Natural killer cell treated with Interleukin-12 subunit alpha and Interleukin-12 subunit beta and Interleukin-15 and Interleukin-18, amount 100 ng/mL, for 72 hours (primary cell): ENCODE measurements at regions not wholly inside any gene's neighbourhood (a gene's known extent, or its start where the extent isn't known, plus 50 kb on each side); places are given as distances from the start of the nearest gene placed in this dataset.
"Not testable (repeated sequence)": the region's sequence is repeated elsewhere in the genome, so short reads cannot be mapped to it uniquely, and the experiment has no call there.

Experiments used
- ATAC-seq, 2 donors: fragments of 150-1000 bp; cut with Tn5 transposase in 1 of 2; sonication (Bioruptor Pico), chemical (Tn5 transposase) in 1 of 2; 2 replicates each; pipeline ENCODE4 v1.10.0; 2021
- DNase-seq: peaks from one replicate; pipeline ENCODE4 v3.0.0; 2022; ENCODE audit warnings: low spot score
- H3K27ac Mint-ChIP-seq, 2 donors: 1 replicate in 1 of 2; 2 replicates in 1 of 2; pipeline ENCODE4 v1.8.0; 2022; ENCODE audit warnings: mixed read lengths in 2 of 2, mild to moderate bottlenecking in 1 of 2, moderate library complexity in 1 of 2
- H3K27me3 Mint-ChIP-seq, 2 donors: 1 replicate in 1 of 2; 2 replicates in 1 of 2; pipeline ENCODE4 v1.8.0; 2022; ENCODE audit warnings: mixed read lengths in 2 of 2
- H3K36me3 Mint-ChIP-seq: one replicate; pipeline ENCODE4 v1.8.0; 2022; ENCODE audit warnings: mixed read lengths
- H3K4me1 Mint-ChIP-seq, 2 donors: 1 replicate in 1 of 2; 2 replicates in 1 of 2; pipeline ENCODE4 v1.8.0; 2022; ENCODE audit warnings: low read depth in 2 of 2, mixed read lengths in 2 of 2, mild to moderate bottlenecking in 1 of 2
- H3K4me3 Mint-ChIP-seq: one replicate; pipeline ENCODE4 v1.8.0; 2022; ENCODE audit warnings: mixed read lengths
- H3K9me3 Mint-ChIP-seq: 2 replicates; pipeline ENCODE4 v1.8.0; 2022; ENCODE audit warnings: mixed read lengths

DNA sequence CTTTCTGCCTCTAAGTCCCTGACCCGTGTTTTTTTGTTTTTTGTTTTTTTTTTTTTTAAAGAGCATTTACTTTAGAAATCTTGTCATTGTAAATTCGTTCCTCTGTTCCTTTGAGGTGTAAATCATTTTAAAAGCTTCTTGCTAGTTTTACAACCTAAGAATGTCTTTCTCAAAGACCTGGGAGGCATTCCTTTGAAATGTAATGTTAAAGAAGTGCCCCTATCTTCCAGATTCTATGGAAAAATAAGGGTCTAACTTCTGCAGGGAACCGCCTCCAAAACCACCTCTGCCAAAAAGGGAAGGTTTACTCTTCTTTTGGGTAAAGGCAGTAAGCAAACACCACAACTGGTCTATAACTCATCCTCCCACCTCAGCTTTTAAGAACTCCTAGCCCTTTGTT, 259.6 kb upstream of the ZNF804A start:
- Mint-ChIP-seq H3K4me1 (no peaks in the 10 kb centered on the region), H3K4me3 (no peak overlapping the region), H3K27ac (no peak overlapping the region), H3K9me3 (peaks cover 9% of the 10 kb centered on the region), H3K36me3 (no peaks in the 10 kb centered on the region), H3K27me3 (no peaks in the 10 kb centered on the region)
- ATAC-seq (no peak), DNase-seq (no peak)

DNA sequence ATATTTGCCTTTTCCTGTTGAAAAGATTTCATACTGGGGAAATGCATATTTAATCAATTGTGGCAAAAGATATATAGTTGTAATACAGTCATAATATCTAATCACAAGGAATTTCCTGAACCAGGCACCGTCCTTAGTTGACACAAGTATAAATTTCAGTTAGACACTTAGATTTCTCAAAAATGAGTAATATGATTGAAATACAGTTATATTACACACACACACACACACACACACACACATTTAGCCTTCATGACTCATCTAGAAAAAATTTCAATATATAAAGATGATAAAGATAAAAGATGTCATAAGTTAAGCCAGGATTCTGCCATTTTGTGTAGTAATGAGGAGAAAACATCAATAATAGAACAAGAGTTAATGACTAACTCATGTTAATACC, 258.4 kb upstream of the ZNF804A start:
- peaks cover 9% of the 10 kb centered on the region for H3K9me3 Mint-ChIP-seq

DNA sequence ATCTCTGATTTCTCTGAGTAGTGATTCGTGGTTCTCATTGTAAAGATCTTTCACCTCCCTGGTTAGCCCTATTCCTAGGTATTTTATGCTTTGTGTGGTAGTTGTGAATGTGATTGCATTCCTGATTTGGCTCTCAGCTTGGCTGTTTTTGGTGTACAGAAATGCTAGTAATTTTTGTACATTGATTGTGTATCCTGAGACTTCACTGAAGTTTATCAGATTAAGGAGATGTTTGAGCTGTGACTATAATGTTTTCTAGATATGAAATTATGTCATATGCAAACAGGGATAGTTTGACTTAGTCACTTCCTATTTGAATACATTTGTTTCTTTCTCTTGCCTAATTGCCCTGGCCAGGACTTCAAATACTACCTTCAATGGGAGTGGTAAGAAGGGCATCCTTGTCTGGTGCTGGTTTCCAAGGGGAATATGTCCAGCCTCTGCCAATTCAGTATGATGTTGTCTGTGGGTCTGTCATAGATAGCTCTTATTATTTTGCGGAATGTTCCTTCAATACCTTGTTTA, 251.9 kb upstream of the ZNF804A start:
- no peak for ATAC-seq
- Mint-ChIP-seq H3K27me3 (no peaks in the 10 kb centered on the region), H3K27ac (no peak overlapping the region), H3K36me3 (peaks cover 7% of the 10 kb centered on the region), H3K9me3 (peaks cover 23% of the 10 kb centered on the region), H3K4me1 (no peaks in the 10 kb centered on the region), H3K4me3 (no peak overlapping the region)
- DNase-seq = no peak

More for the DNA sequence above, 258.4 kb upstream of the ZNF804A start:
- no peaks in the 10 kb centered on the region for H3K4me1 Mint-ChIP-seq
- H3K27me3 Mint-ChIP-seq = no peaks in the 10 kb centered on the region
- no peaks in the 10 kb centered on the region for H3K36me3 Mint-ChIP-seq
- no peak for ATAC-seq
- no peak for DNase-seq
- no peak overlapping the region for H3K4me3 Mint-ChIP-seq
- H3K27ac Mint-ChIP-seq = no peak overlapping the region

DNA sequence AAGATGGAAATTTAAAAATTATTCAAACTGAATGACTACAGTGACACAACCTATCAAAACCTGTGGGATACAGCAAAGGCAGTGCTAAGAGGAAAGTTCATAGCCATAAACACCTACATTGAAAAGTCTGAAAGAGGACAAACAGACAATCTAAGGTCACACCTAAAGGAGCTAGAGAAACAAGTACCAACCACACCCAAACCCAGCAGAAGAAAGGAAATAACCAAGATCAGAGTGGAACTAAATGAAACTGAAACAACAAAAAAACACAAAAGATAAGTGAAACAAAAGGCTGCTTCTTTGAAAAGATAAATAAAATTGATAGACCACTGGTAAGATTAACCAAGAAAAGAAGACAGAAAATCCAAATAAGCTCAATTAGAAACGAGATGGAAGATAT, 247.2 kb upstream of the ZNF804A start:
- H3K9me3 Mint-ChIP-seq = peaks cover 20% of the 10 kb centered on the region
- no peak overlapping the region for H3K27ac Mint-ChIP-seq
- H3K36me3 Mint-ChIP-seq = peaks cover 7% of the 10 kb centered on the region
- DNase-seq (no peak), ATAC-seq (no peak)
- H3K4me3 Mint-ChIP-seq = no peak overlapping the region
- no peaks in the 10 kb centered on the region for H3K27me3 Mint-ChIP-seq
- H3K4me1 Mint-ChIP-seq = no peaks in the 10 kb centered on the region

DNA sequence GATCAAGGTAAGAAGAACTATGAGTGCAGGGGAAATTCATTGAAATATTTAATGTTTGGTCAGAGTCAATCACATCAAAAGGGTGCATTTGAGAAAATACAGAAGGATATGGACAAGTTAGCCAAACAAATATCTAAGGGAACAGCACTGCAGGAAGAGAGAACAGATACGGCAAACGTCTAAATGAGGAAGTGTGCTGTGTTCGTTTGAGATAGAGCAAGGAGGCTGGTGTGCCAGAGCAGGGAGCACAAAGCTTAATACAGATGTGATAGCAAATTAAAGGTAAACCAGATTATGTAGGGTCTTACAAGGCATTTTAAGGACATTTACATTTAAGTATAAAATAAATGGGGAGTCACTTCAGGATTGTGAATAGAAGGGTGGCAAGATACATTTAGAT, 241.3 kb upstream of the ZNF804A start:
- Mint-ChIP-seq H3K4me1 (no peaks in the 10 kb centered on the region), H3K27ac (no peak overlapping the region), H3K27me3 (no peaks in the 10 kb centered on the region), H3K9me3 (peaks cover 10% of the 10 kb centered on the region), H3K4me3 (no peak overlapping the region), H3K36me3 (peaks cover 9% of the 10 kb centered on the region)
- no peak for ATAC-seq
- no peak for DNase-seq

DNA sequence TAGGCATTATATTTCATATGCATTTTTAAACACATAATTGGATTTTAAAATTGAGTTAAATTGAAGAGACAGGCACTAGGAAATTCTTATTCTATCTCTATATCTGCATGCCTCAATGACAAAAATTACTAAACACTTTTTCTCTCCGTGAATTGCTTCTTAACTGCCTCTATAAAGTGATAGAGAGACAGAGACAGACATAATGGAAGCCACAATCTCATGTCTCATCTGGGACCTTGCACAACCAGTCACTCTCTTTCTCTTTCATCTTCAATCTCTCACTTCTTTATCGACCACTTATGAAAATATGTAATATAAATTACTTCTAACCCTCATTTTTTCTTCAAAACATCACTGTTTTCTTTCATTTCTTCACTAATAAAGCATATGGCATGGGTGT, 238.9 kb upstream of the ZNF804A start:
- Mint-ChIP-seq H3K27me3 (no peaks in the 10 kb centered on the region), H3K4me3 (no peak overlapping the region), H3K4me1 (no peaks in the 10 kb centered on the region), H3K9me3 (peaks cover 14% of the 10 kb centered on the region), H3K36me3 (peaks cover 9% of the 10 kb centered on the region), H3K27ac (no peak overlapping the region)
- DNase-seq = no peak
- no peak for ATAC-seq

DNA sequence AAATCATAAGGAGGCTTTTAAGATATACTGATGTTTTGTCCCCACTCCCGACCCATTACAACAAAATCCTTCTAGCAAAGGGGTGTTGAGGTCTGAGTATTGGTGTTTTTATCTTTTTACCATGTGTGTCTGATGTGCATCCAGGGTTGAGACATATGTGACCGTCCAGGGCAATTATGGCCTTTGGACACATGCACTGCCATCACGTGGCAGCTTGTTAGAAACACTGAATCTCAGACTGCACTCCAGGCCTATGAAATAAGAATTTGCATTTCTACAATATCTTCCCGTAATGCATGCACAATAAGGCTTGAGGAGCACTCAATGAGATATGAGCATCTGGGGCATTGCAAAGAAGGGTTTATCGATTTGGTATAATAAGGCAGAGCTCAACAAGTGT, 235.1 kb upstream of the ZNF804A start:
- Mint-ChIP-seq H3K4me3 (no peak overlapping the region), H3K9me3 (peaks cover 11% of the 10 kb centered on the region), H3K36me3 (no peaks in the 10 kb centered on the region), H3K27ac (no peak overlapping the region), H3K27me3 (no peaks in the 10 kb centered on the region), H3K4me1 (no peaks in the 10 kb centered on the region)
- ATAC-seq (no peak), DNase-seq (no peak)

DNA sequence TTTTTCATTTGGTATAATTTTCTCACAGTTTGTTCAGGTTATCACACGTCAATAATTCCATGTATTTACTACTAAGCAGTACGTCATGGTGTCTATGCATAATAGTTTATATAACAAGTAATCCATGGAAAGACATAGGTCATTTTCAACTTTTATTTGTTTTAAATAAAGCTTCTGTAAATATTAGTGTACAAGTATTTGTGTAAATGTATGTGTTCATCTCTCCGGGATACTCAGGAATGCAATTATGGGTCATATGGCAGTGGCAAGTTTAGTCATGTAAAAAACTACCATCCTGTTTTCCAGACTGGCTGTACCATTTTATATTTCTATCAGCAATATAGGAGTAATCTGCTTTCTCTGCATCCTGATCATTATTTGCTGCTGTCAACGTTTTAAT, 231.1 kb upstream of the ZNF804A start:
- no peak for DNase-seq
- no peaks in the 10 kb centered on the region for H3K4me1 Mint-ChIP-seq

DNA sequence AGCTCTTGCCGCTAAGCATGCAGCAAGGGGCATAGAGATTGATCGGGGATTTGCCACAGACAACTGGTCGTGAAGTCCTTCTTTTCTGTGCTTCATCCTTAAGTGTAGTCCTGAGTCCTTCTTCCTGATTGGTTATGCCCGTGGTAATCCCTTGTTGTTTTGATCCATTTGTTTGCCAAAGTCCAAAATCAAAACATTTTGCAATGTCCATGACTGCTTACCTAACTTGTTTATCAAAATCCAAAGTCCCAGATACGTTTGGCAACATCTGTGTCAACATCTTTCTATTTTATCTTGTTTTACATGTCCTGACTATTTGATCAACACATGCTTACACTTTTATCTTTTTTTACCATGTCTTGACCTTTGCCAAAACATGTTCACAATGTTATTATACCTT, 229.0 kb upstream of the ZNF804A start:
- DNase-seq (no peak), ATAC-seq (no peak)
- Mint-ChIP-seq H3K27me3 (no peaks in the 10 kb centered on the region), H3K9me3 (peaks cover 3% of the 10 kb centered on the region), H3K27ac (no peak overlapping the region), H3K4me1 (no peaks in the 10 kb centered on the region), H3K36me3 (no peaks in the 10 kb centered on the region), H3K4me3 (no peak overlapping the region)

More for the DNA sequence above, 231.1 kb upstream of the ZNF804A start:
- Mint-ChIP-seq H3K9me3 (peaks cover 9% of the 10 kb centered on the region), H3K27me3 (no peaks in the 10 kb centered on the region), H3K4me3 (no peak overlapping the region), H3K36me3 (no peaks in the 10 kb centered on the region), H3K27ac (no peak overlapping the region)
- ATAC-seq = no peak

DNA sequence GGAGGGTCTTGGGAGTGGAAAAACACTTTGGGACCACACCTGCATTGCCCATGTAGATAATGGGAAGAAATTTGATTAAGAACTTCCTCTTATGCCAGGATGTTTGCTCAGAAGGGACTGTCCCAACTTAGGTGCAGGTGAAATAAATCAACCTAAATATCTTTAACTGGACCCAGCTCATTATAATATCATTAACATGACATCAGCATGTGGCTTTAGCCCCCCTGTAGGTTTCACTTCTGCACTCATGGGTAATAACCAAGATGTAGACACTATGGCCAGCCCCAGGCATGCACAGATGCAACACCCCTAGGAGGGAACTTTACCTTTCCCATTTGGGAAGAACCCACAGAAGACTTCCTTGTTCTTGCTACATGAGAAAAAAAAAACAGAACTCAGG, 227.4 kb upstream of the ZNF804A start:
- Mint-ChIP-seq H3K9me3 (peaks cover 3% of the 10 kb centered on the region), H3K27ac (no peak overlapping the region), H3K27me3 (no peaks in the 10 kb centered on the region), H3K4me1 (no peaks in the 10 kb centered on the region), H3K36me3 (no peaks in the 10 kb centered on the region), H3K4me3 (no peak overlapping the region)
- no peak for ATAC-seq
- no peak for DNase-seq

DNA sequence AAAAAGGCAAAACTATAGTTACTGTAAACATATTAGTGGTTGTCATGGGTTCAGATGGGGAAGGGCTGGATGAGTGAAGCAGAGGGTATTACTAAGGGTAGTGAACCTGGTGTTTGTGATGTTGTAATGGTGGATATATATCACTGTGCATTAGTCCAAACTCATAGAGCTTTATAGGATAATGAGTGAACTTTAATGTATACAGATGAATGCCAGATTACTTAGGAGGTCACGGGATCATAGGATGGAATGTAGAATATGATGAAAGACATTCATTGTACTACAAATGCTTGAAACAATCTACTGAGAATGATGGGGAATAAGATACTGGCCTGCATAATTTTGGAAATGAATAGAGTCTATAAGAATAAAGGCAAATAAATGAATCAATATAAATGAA, 226.7 kb upstream of the ZNF804A start:
- H3K9me3 Mint-ChIP-seq = peaks cover 3% of the 10 kb centered on the region
- DNase-seq (no peak), ATAC-seq (no peak)
- H3K36me3 Mint-ChIP-seq = no peaks in the 10 kb centered on the region
- H3K27me3 Mint-ChIP-seq = no peaks in the 10 kb centered on the region
- H3K4me1 Mint-ChIP-seq = no peaks in the 10 kb centered on the region
- no peak overlapping the region for H3K27ac Mint-ChIP-seq
- H3K4me3 Mint-ChIP-seq = no peak overlapping the region

DNA sequence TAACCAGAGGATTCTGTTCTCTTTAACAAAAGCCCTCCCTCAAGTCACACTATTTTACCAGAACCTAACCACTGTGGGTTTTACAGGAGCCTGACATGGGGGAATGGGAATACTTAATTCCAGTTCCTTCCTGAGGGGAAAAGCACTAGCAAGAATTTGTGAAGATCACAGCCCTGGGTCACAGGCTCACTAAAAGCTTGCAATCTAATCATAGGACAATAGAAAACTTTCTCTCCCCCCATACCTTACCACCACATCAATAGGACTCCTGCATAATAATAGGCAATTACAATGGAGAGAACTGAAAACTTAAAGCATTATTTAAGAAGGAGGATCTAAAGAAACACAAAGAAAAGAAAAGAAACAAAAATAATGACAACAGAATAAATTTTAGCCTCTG, 225.8 kb upstream of the ZNF804A start:
- Mint-ChIP-seq H3K4me3 (no peak overlapping the region), H3K27ac (no peak overlapping the region), H3K27me3 (no peaks in the 10 kb centered on the region), H3K4me1 (no peaks in the 10 kb centered on the region), H3K9me3 (peaks cover 5% of the 10 kb centered on the region), H3K36me3 (no peaks in the 10 kb centered on the region)
- no peak for DNase-seq
- no peak for ATAC-seq

DNA sequence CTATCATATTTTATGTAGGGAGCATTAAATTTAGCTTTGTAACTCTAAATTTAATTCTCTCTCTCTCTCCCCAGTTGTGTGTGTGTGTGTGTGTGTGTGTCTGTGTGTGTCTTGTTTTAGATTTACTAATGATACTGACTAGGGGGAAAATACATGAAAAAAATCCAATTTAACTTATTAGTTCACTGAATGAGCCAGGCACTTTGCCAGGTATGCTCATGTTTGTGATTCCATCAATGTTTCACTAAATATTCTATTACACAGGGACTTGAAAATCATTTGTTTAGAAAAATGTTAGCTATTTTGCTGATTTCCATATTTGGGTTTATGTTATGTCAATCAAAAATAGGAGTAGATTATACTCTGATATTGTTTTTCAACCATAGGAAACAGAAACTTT, 203.7 kb upstream of the ZNF804A start:
- no peak for ATAC-seq
- Mint-ChIP-seq H3K36me3 (no peaks in the 10 kb centered on the region), H3K4me1 (no peaks in the 10 kb centered on the region), H3K4me3 (no peak overlapping the region), H3K9me3 (peaks cover 11% of the 10 kb centered on the region), H3K27ac (no peak overlapping the region), H3K27me3 (no peaks in the 10 kb centered on the region)
- DNase-seq = no peak

DNA sequence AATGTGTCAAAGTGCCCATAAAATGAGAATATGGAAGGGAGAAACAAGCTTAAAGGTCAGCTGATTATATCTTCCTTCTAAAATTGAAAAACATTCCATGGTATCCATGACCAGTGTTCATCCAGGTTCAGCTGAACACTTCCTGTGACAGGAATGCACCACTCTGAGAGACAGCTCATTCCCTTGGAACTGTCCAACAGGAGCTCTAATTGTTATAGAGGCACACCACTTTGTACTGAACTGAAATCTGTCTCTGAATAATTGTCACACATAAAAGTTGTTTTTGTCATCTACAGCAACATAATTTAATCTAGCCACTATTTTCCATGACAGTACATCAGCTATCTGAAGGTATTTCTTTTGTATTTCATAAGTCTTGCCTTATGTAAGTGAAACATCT, 195.9 kb upstream of the ZNF804A start:
- H3K4me1 Mint-ChIP-seq = no peaks in the 10 kb centered on the region
- no peak overlapping the region for H3K27ac Mint-ChIP-seq
- ATAC-seq = no peak
- no peak for DNase-seq
- no peaks in the 10 kb centered on the region for H3K27me3 Mint-ChIP-seq
- no peak overlapping the region for H3K4me3 Mint-ChIP-seq
- peaks cover 7% of the 10 kb centered on the region for H3K9me3 Mint-ChIP-seq
- no peaks in the 10 kb centered on the region for H3K36me3 Mint-ChIP-seq

DNA sequence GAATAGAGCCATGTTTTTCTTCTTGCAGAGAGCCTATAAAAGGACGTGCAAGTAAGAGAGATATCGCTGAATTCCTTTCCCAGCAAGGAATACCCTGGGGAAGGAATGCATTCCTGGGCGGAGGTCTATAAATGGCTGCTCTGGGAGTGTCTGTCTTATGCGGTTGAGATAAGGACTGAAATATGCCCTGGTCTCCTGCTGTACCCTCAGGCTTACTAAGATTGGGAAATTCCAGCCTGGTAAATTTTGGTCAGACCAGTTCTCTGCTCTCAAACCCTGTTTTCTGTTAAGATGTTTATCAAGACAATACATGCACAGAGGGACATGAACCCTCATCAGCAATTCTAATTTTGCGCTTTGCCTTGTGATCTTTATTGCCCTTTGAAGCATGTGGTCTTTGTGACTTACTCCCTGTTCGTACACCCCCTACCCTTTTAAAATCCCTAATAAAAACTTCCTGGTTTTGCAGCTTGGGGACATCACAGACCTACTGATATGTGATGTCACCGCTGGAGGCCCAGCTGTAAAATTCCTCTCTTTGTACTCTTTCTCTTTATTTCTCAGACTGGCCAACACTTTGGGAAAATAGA, 191.2 kb upstream of the ZNF804A start:
- H3K27me3 Mint-ChIP-seq, ATAC-seq, DNase-seq, H3K27ac Mint-ChIP-seq, H3K4me3 Mint-ChIP-seq, H3K9me3 Mint-ChIP-seq, H3K4me1 Mint-ChIP-seq, H3K36me3 Mint-ChIP-seq: not testable (repeated sequence)
